ENCODE measurements at regions not wholly inside any gene's neighbourhood (a gene's known extent, or its start where the extent isn't known, plus 50 kb on each side); places are given as distances from the start of the nearest gene placed in this dataset.

GRCh38 chr2:137806068-137806805 lies 158.0 kb upstream of the HNMT start:
- H3K36me3 ChIP-seq = no peaks in the 10 kb centered on the region
- no peak for DNase-seq
- WGBS, 2 donors (ENCODE audit: low coverage in 1 of 2) = 0 to 43% methylated on average over 1 of the region's 1 CpG
- H3K27ac ChIP-seq = no peak overlapping the region
- intact Hi-C loops (cut with DNase I; ENCODE audit: low total_unique reads) (no loop called here), in situ Hi-C loops (cut with MboI; ENCODE audit: low pct_ligation_motif_present in 1 of 4, low pct_unique_long_range_greater_than_20kb in 1 of 4, low sequenced_read_pairs in 3 of 4) (no loop called here)
- no peak for TF ChIP-seq POLR2AphosphoS5 (IDR thresholded peaks at IDR 0.05)
- TF ChIP-seq POLR2A (IDR thresholded peaks at IDR 0.05) = no peak
- TF ChIP-seq, protein P1, sequence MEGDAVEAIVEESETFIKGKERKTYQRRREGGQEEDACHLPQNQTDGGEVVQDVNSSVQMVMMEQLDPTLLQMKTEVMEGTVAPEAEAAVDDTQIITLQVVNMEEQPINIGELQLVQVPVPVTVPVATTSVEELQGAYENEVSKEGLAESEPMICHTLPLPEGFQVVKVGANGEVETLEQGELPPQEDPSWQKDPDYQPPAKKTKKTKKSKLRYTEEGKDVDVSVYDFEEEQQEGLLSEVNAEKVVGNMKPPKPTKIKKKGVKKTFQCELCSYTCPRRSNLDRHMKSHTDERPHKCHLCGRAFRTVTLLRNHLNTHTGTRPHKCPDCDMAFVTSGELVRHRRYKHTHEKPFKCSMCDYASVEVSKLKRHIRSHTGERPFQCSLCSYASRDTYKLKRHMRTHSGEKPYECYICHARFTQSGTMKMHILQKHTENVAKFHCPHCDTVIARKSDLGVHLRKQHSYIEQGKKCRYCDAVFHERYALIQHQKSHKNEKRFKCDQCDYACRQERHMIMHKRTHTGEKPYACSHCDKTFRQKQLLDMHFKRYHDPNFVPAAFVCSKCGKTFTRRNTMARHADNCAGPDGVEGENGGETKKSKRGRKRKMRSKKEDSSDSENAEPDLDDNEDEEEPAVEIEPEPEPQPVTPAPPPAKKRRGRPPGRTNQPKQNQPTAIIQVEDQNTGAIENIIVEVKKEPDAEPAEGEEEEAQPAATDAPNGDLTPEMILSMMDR (IDR thresholded peaks at IDR 0.05) = no peak
- TF ChIP-seq EP300 (IDR thresholded peaks at IDR 0.05; ENCODE audit: low read depth) = no peak
- no peaks in the 10 kb centered on the region for H3K4me1 ChIP-seq
- no peaks in the 10 kb centered on the region for H3K27me3 ChIP-seq
- peaks cover 0 to 3% of the 10 kb centered on the region in 2 donors for H3K9me3 ChIP-seq
- no peak overlapping the region for H3K4me3 ChIP-seq

DNA sequence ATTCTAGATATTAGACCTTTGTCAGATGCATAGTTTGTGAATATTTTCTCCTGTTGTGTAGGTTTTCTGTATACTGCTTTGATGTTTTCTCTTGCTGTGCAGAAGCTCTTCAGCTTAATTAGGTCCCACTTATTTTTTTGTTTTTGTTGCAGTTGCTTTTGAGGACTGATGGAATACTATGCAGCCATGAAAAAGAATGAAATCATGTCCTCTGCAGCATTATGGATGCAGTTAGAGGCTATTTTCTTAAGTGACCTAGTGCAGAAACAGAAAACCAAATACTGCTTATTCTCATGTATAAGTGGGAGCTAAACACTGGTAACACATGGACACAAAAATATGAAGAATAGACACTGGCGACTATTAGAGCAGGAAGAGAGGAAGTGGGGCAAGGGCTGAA lies 155.0 kb upstream of the HNMT start:
- in situ Hi-C loops (cut with MboI; ENCODE audit: low pct_ligation_motif_present in 1 of 4, low pct_unique_long_range_greater_than_20kb in 1 of 4, low sequenced_read_pairs in 3 of 4) (no loop called here), intact Hi-C loops (cut with DNase I; ENCODE audit: low total_unique reads) (no loop called here)
- H3K4me3 ChIP-seq = no peak overlapping the region
- H3K9me3 ChIP-seq = peaks cover 0 to 3% of the 10 kb centered on the region in 2 donors
- TF ChIP-seq POLR2A (IDR thresholded peaks at IDR 0.05) (no peak), EP300 (IDR thresholded peaks at IDR 0.05; ENCODE audit: low read depth) (no peak), POLR2AphosphoS5 (IDR thresholded peaks at IDR 0.05) (no peak)
- TF ChIP-seq, protein P1 (IDR thresholded peaks at IDR 0.05) = no peak
- 86 to 88% methylated on average over 1 of the region's 1 CpG for WGBS, 2 donors (ENCODE audit: low coverage in 1 of 2)
- H3K36me3 ChIP-seq = no peaks in the 10 kb centered on the region
- H3K27me3 ChIP-seq = no peaks in the 10 kb centered on the region
- no peaks in the 10 kb centered on the region for H3K4me1 ChIP-seq
- no peak overlapping the region for H3K27ac ChIP-seq
- no peak for DNase-seq

- no peaks in the 10 kb centered on the region for H3K4me1 ChIP-seq
- TF ChIP-seq POLR2AphosphoS5 (IDR thresholded peaks at IDR 0.05) (no peak), EP300 (IDR thresholded peaks at IDR 0.05; ENCODE audit: low read depth) (no peak), POLR2A (IDR thresholded peaks at IDR 0.05) (no peak)
- TF ChIP-seq, protein P1 (IDR thresholded peaks at IDR 0.05) = no peak
- no peak overlapping the region for H3K4me3 ChIP-seq
- WGBS, 2 donors (ENCODE audit: low coverage in 1 of 2) = 56% methylated on average over 1 of the region's 1 CpG; no CpG with 5 or more reads in 1 of the 2 donors
- in situ Hi-C loops (cut with MboI; ENCODE audit: low pct_ligation_motif_present in 1 of 4, low pct_unique_long_range_greater_than_20kb in 1 of 4, low sequenced_read_pairs in 3 of 4) = no loop called here
- DNase-seq = no peak
- no peaks in the 10 kb centered on the region for H3K27me3 ChIP-seq
- intact Hi-C loops (cut with DNase I; ENCODE audit: low total_unique reads) = no loop called here
- H3K27ac ChIP-seq = no peak overlapping the region
- no peaks in the 10 kb centered on the region for H3K36me3 ChIP-seq
- H3K9me3 ChIP-seq = peaks cover 0 to 3% of the 10 kb centered on the region in 2 donors
These were observed 154.4 kb upstream of the HNMT start for GRCh38 chr2:137809837-137810236.

DNA sequence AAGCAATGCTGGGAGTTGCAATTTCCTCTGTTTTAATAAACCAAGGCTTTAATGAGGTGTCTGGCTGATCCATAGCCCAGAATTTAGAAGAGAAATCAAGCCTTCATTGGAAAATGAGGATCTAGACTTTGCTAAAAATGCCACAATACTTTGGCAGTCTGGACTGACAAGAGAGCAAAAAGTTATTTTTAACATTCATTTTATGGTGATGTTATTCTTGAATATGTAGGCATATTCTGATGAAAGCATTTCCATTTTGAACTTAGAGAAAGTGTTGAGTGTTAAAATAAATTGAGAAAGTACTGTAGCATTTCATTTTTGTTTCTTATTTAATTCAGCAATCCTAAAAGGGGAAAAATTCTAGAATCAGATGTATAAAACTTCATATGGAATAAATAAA lies 151.8 kb upstream of the HNMT start:
- DNase-seq = no peak
- Histone ChIP-seq H3K9me3 (peaks cover 0 to 3% of the 10 kb centered on the region in 2 donors), H3K36me3 (no peaks in the 10 kb centered on the region), H3K27me3 (no peaks in the 10 kb centered on the region), H3K27ac (no peak overlapping the region), H3K4me1 (no peaks in the 10 kb centered on the region), H3K4me3 (no peak overlapping the region)
- in situ Hi-C loops (cut with MboI; ENCODE audit: low pct_ligation_motif_present in 1 of 4, low pct_unique_long_range_greater_than_20kb in 1 of 4, low sequenced_read_pairs in 3 of 4) (no loop called here), intact Hi-C loops (cut with DNase I; ENCODE audit: low total_unique reads) (no loop called here)
- TF ChIP-seq, protein P1 (IDR thresholded peaks at IDR 0.05) = no peak
- TF ChIP-seq POLR2A (IDR thresholded peaks at IDR 0.05) (no peak), EP300 (IDR thresholded peaks at IDR 0.05; ENCODE audit: low read depth) (no peak), POLR2AphosphoS5 (IDR thresholded peaks at IDR 0.05) (no peak)
